Tibial nerve (tissue), 4 donors: ENCODE measurements at regions not wholly inside any gene's neighbourhood (a gene's known extent, or its start where the extent isn't known, plus 50 kb on each side); places are given as distances from the start of the nearest gene placed in this dataset.

ENCODE experiments used
- EP300 ChIP-seq, 2 donors: sonication (generic); formaldehyde crosslinking; IDR thresholded peaks; one replicate each; pipeline ENCODE4 v1.6.1; 2017; ENCODE audit warnings: antibody characterized with exemption in 2 of 2, mild to moderate bottlenecking in 1 of 2
- POLR2A ChIP-seq, 2 donors: fragments of 450-650 bp; IDR thresholded peaks; one replicate each; pipeline ENCODE4 v1.6.1; 2017; ENCODE audit warnings: antibody characterized with exemption in 2 of 2, mild to moderate bottlenecking in 2 of 2, moderate library complexity in 2 of 2
- TF ChIP-seq, protein P1 (sequence below), 5 experiments: fragments of 200-600 bp in 3 of 5; fragments of 450-650 bp in 2 of 5; sonication (generic) in 3 of 5; IDR thresholded peaks; one replicate each; pipeline ENCODE4 v1.5.1; 2016 to 2019; ENCODE audit warnings: antibody characterized with exemption in 5 of 5, mild to moderate bottlenecking in 3 of 5, moderate library complexity in 2 of 5

DNA sequence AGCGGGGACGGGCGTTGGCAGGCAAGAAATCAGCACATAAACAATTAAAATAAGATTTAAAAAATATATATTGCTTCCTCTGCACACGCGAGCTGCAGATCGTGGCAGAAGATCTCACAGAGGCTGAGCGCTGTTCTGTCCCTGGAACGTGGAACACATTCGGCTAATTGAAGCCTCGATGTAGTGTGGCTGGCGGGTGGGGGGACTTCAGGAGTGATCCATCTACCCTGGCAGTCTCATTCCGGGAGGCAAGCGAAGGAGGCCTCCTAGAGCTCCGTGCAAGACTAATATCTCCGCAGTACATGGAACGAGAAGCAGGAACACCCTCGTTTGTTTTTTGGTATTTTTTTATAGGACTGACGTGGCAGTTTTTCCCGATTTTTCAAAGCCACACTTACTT is 402.4 kb downstream of the MN1 start:
- TF ChIP-seq, protein P1, sequence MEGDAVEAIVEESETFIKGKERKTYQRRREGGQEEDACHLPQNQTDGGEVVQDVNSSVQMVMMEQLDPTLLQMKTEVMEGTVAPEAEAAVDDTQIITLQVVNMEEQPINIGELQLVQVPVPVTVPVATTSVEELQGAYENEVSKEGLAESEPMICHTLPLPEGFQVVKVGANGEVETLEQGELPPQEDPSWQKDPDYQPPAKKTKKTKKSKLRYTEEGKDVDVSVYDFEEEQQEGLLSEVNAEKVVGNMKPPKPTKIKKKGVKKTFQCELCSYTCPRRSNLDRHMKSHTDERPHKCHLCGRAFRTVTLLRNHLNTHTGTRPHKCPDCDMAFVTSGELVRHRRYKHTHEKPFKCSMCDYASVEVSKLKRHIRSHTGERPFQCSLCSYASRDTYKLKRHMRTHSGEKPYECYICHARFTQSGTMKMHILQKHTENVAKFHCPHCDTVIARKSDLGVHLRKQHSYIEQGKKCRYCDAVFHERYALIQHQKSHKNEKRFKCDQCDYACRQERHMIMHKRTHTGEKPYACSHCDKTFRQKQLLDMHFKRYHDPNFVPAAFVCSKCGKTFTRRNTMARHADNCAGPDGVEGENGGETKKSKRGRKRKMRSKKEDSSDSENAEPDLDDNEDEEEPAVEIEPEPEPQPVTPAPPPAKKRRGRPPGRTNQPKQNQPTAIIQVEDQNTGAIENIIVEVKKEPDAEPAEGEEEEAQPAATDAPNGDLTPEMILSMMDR (IDR thresholded peaks at IDR 0.05), result no peak
- TF ChIP-seq POLR2A (IDR thresholded peaks at IDR 0.05) (no peak), EP300 (IDR thresholded peaks at IDR 0.05) (no peak)
